Keratinocyte (primary cell): ENCODE measurements at regions not wholly inside any gene's neighbourhood (a gene's known extent, or its start where the extent isn't known, plus 50 kb on each side); places are given as distances from the start of the nearest gene placed in this dataset.
"Not testable (repeated sequence)": the region's sequence is repeated elsewhere in the genome, so short reads cannot be mapped to it uniquely, and the experiment has no call there.

Experiments used
- DNase-seq: peaks from one replicate; pipeline ENCODE4 v3.0.0-alpha.2; 2011; ENCODE audit warnings: low read depth, missing footprints, low spot score
- FAIRE-seq: peaks from 2 replicates; lab custom pipeline; 2011; peaks lifted over from hg19 to GRCh38; lab: Jason Lieb, UNC
- H2AFZ ChIP-seq: 2 replicates; pipeline ENCODE4 v1.6.0; 2012; ENCODE audit warnings: low read length, control low read depth, inconsistent platforms; ENCODE audit not compliant: control insufficient read depth
- H3K27ac ChIP-seq: 2 replicates; pipeline ENCODE4 v1.5.1; 2011; ENCODE audit warnings: low read length; ENCODE audit not compliant: control insufficient read depth, insufficient read depth
- H3K27me3 ChIP-seq: 3 replicates; pipeline ENCODE4 v1.6.0; 2011; ENCODE audit warnings: low read length; ENCODE audit not compliant: control insufficient read depth, insufficient read depth; ENCODE audit errors: extremely low read depth
- H3K36me3 ChIP-seq, 2 experiments: 2 replicates in 1 of 2; 3 replicates in 1 of 2; pipeline ENCODE4 v1.5.1; 2011; ENCODE audit warnings: low read length in 2 of 2, mild to moderate bottlenecking in 1 of 2; ENCODE audit not compliant: control insufficient read depth in 2 of 2, insufficient read depth in 2 of 2; ENCODE audit errors: extremely low read depth in 1 of 2
- H3K4me1 ChIP-seq: 3 replicates; pipeline ENCODE4 v1.5.1; 2011; ENCODE audit warnings: low read length; ENCODE audit not compliant: control insufficient read depth, insufficient read depth; ENCODE audit errors: extremely low read depth
- H3K4me2 ChIP-seq: 3 replicates; pipeline ENCODE4 v1.6.0; 2011; ENCODE audit warnings: low read depth, low read length; ENCODE audit not compliant: control insufficient read depth, insufficient read depth; ENCODE audit errors: extremely low read depth
- H3K4me3 ChIP-seq, 3 experiments: fragments of 200-600 bp in 1 of 3; sonication (generic) in 1 of 3; 2 replicates in 2 of 3; 3 replicates in 1 of 3; pipeline ENCODE4 v1.5.1; 2011 to 2016; ENCODE audit warnings: low read length in 3 of 3, mild to moderate bottlenecking in 3 of 3, control low read depth in 2 of 3, inconsistent platforms in 1 of 3, low read depth in 1 of 3, mixed read lengths in 1 of 3, mixed run types in 1 of 3, moderate library complexity in 1 of 3; ENCODE audit not compliant: control insufficient read depth in 2 of 3, insufficient read depth in 2 of 3; ENCODE audit errors: extremely low read depth in 1 of 3
- H3K79me2 ChIP-seq: 2 replicates; pipeline ENCODE4 v1.6.0; 2012; ENCODE audit warnings: low read length; ENCODE audit not compliant: control insufficient read depth, insufficient read depth
- H3K9ac ChIP-seq: 3 replicates; pipeline ENCODE4 v1.6.0; 2011; ENCODE audit warnings: low read length; ENCODE audit not compliant: control insufficient read depth, insufficient read depth; ENCODE audit errors: extremely low read depth
- H3K9me1 ChIP-seq: 3 replicates; pipeline ENCODE4 v1.6.0; 2011; ENCODE audit warnings: low read length; ENCODE audit not compliant: control insufficient read depth, insufficient read depth; ENCODE audit errors: extremely low read depth
- H3K9me3 ChIP-seq: 2 replicates; pipeline ENCODE4 v1.5.1; 2012; ENCODE audit warnings: low read depth, low read length; ENCODE audit not compliant: control insufficient read depth
- H4K20me1 ChIP-seq: 3 replicates; pipeline ENCODE4 v1.6.0; 2011; ENCODE audit warnings: low read length; ENCODE audit not compliant: control insufficient read depth, insufficient read depth; ENCODE audit errors: extremely low read depth
- CTCF ChIP-seq, 3 experiments: IDR thresholded peaks in 1 of 3; conservative IDR thresholded peaks in 1 of 3; optimal IDR thresholded peaks in 1 of 3; 2 replicates in 2 of 3; 3 replicates in 1 of 3; pipeline versions ENCODE3 to v1.5.1; 2011; ENCODE audit warnings: low read length in 3 of 3, mild to moderate bottlenecking in 3 of 3, moderate library complexity in 2 of 3, control low read depth in 1 of 3, inconsistent platforms in 1 of 3; ENCODE audit not compliant: insufficient read depth in 2 of 3; ENCODE audit errors: extremely low read depth in 1 of 3
- EZH2 ChIP-seq: IDR thresholded peaks from one replicate; pipeline ENCODE4 v1.6.1; 2012; ENCODE audit warnings: inconsistent platforms, mild to moderate bottlenecking, low read length, moderate library complexity
- dilution Hi-C: fragments of 300-500 bp; cut with MboI; formaldehyde crosslinking; loops from one replicate; pipeline ENCODE4 v1.7.0; 2020; ENCODE audit warnings: low sequenced_read_pairs; ENCODE audit not compliant: extremely low pct_ligation_motif_present

- no peaks in the 10 kb centered on the region for H4K20me1 ChIP-seq
- no peaks in the 10 kb centered on the region for H3K27me3 ChIP-seq
- FAIRE-seq (no peak), DNase-seq (no peak)
- no peak overlapping the region for H3K4me3 ChIP-seq
- dilution Hi-C loops: no loop called here
- no peak overlapping the region for H3K4me2 ChIP-seq
- H2AFZ ChIP-seq: no peak overlapping the region
- H3K9ac ChIP-seq: no peak overlapping the region
- H3K36me3 ChIP-seq: no peaks in the 10 kb centered on the region
- no peak for TF ChIP-seq EZH2
- no peak for TF ChIP-seq CTCF (optimal IDR thresholded peaks at IDR 0.05 in 1 of 3, IDR thresholded peaks at IDR 0.05 in 1 of 3, conservative IDR thresholded peaks at IDR 0.05 in 1 of 3; ENCODE audit: extremely low read depth in 1 of 3, insufficient read depth in 2 of 3, low read length in 3 of 3)
- H3K4me1 ChIP-seq: no peaks in the 10 kb centered on the region
- no peaks in the 10 kb centered on the region for H3K79me2 ChIP-seq
- no peak overlapping the region for H3K27ac ChIP-seq
- no peaks in the 10 kb centered on the region for H3K9me3 ChIP-seq
- no peaks in the 10 kb centered on the region for H3K9me1 ChIP-seq
Observed at GRCh38 chr20:53728359-53728758, 134.7 kb upstream of the ZNF217 start.

GRCh38 chr20:53727239-53727638, 133.6 kb upstream of the ZNF217 start:
- H3K9me1 ChIP-seq, H3K4me2 ChIP-seq, DNase-seq, H3K27me3 ChIP-seq, dilution Hi-C loops, H2AFZ ChIP-seq, H3K9me3 ChIP-seq, FAIRE-seq, H3K36me3 ChIP-seq, H3K4me1 ChIP-seq, H4K20me1 ChIP-seq, H3K27ac ChIP-seq, H3K4me3 ChIP-seq, H3K9ac ChIP-seq, H3K79me2 ChIP-seq: not testable (repeated sequence)

GRCh38 chr20:53725575-53725970, 131.9 kb upstream of the ZNF217 start:
- dilution Hi-C loops: no loop called here

More at GRCh38 chr20:53725575-53725970, 131.9 kb upstream of the ZNF217 start:
- Histone ChIP-seq H3K27me3 (no peaks in the 10 kb centered on the region), H3K79me2 (no peaks in the 10 kb centered on the region), H3K9me3 (no peaks in the 10 kb centered on the region), H3K4me3 (no peak overlapping the region), H3K4me2 (no peak overlapping the region), H3K4me1 (peaks cover 6% of the 10 kb centered on the region), H4K20me1 (no peaks in the 10 kb centered on the region), H3K9me1 (no peaks in the 10 kb centered on the region), H3K9ac (no peak overlapping the region), H2AFZ (no peak overlapping the region), H3K36me3 (no peaks in the 10 kb centered on the region), H3K27ac (no peak overlapping the region)
- DNase-seq (no peak), FAIRE-seq (no peak)
- TF ChIP-seq CTCF (optimal IDR thresholded peaks at IDR 0.05 in 1 of 3, IDR thresholded peaks at IDR 0.05 in 1 of 3, conservative IDR thresholded peaks at IDR 0.05 in 1 of 3; ENCODE audit: extremely low read depth in 1 of 3, insufficient read depth in 2 of 3, low read length in 3 of 3) (no peak), EZH2 (no peak)
